H9 (cell line): ENCODE measurements at regions not wholly inside any gene's neighbourhood (a gene's known extent, or its start where the extent isn't known, plus 50 kb on each side); places are given as distances from the start of the nearest gene placed in this dataset.

Experiments used
- DNase-seq: peaks from one replicate; pipeline ENCODE4 v3.0.0-alpha.2; 2017
- H2AFZ ChIP-seq: one replicate; pipeline ENCODE4 v1.6.1; 2013; ENCODE audit warnings: mild to moderate bottlenecking, low read length, control low read depth, moderate library complexity
- H2AK5ac ChIP-seq: 2 replicates; pipeline ENCODE4 v1.6.1; 2013; ENCODE audit warnings: low read length, control low read depth, mixed read lengths; ENCODE audit not compliant: insufficient read length
- H2BK120ac ChIP-seq: one replicate; pipeline ENCODE4 v1.6.1; 2013; ENCODE audit warnings: low read depth, mild to moderate bottlenecking, low read length, control low read depth, inconsistent platforms; ENCODE audit not compliant: poor library complexity, severe bottlenecking
- H2BK12ac ChIP-seq: 2 replicates; pipeline ENCODE4 v1.6.1; 2013; ENCODE audit warnings: low read length, control low read depth, mixed read lengths, low read depth; ENCODE audit not compliant: insufficient read length
- H2BK15ac ChIP-seq: 2 replicates; pipeline ENCODE4 v1.6.1; 2013; ENCODE audit warnings: low read depth, low read length, control low read depth
- H2BK20ac ChIP-seq: one replicate; pipeline ENCODE4 v1.6.1; 2013; ENCODE audit warnings: low read depth, mild to moderate bottlenecking, low read length, control low read depth, inconsistent platforms; ENCODE audit not compliant: poor library complexity, severe bottlenecking
- H2BK5ac ChIP-seq: 2 replicates; pipeline ENCODE4 v1.6.1; 2013; ENCODE audit warnings: low read length, control low read depth, mixed read lengths; ENCODE audit not compliant: insufficient read length
- H3K14ac ChIP-seq: 2 replicates; pipeline ENCODE4 v1.6.1; 2013; ENCODE audit warnings: low read length, control low read depth; ENCODE audit not compliant: insufficient read depth
- H3K18ac ChIP-seq: 2 replicates; pipeline ENCODE4 v1.6.1; 2013; ENCODE audit warnings: low read depth, mild to moderate bottlenecking, mixed read lengths, low read length, control low read depth; ENCODE audit not compliant: insufficient read length
- H3K23ac ChIP-seq: 2 replicates; pipeline ENCODE4 v1.6.1; 2013; ENCODE audit warnings: low read length, control low read depth, mixed read lengths, low read depth; ENCODE audit not compliant: insufficient read length
- H3K23me2 ChIP-seq: 2 replicates; pipeline ENCODE4 v1.6.1; 2013; ENCODE audit warnings: low read depth, mild to moderate bottlenecking, mixed read lengths, low read length, control low read depth; ENCODE audit not compliant: insufficient read length, poor library complexity, severe bottlenecking
- H3K27ac ChIP-seq: 2 replicates; pipeline ENCODE4 v1.5.1; 2013; ENCODE audit warnings: low read length, control low read depth, mixed read lengths, low read depth; ENCODE audit not compliant: insufficient read length
- H3K27me3 ChIP-seq: 2 replicates; pipeline ENCODE4 v1.6.1; 2013; ENCODE audit warnings: low read length, control low read depth, inconsistent platforms; ENCODE audit not compliant: insufficient read depth
- H3K4ac ChIP-seq: 2 replicates; pipeline ENCODE4 v1.6.1; 2013; ENCODE audit warnings: low read depth, mild to moderate bottlenecking, control low read depth, inconsistent platforms, low read length, moderate library complexity
- H3K4me1 ChIP-seq: 2 replicates; pipeline ENCODE4 v1.6.1; 2013; ENCODE audit warnings: low read length, control low read depth, inconsistent platforms; ENCODE audit not compliant: insufficient read depth
- H3K4me2 ChIP-seq: 2 replicates; pipeline ENCODE4 v1.6.1; 2013; ENCODE audit warnings: low read length, control low read depth, mixed read lengths; ENCODE audit not compliant: insufficient read length, insufficient read depth
- H3K56ac ChIP-seq: 2 replicates; pipeline ENCODE4 v1.6.1; 2013; ENCODE audit warnings: low read depth, mild to moderate bottlenecking, mixed read lengths, low read length, control low read depth; ENCODE audit not compliant: insufficient read length
- H3K79me1 ChIP-seq: 2 replicates; pipeline ENCODE4 v1.6.1; 2013; ENCODE audit warnings: low read depth, mild to moderate bottlenecking, moderate library complexity, low read length, control low read depth, inconsistent platforms; ENCODE audit not compliant: insufficient read depth, poor library complexity, severe bottlenecking
- H3K79me2 ChIP-seq: 2 replicates; pipeline ENCODE4 v1.6.1; 2013; ENCODE audit warnings: low read length, control low read depth, inconsistent platforms; ENCODE audit not compliant: insufficient read depth
- H3K9ac ChIP-seq: 2 replicates; pipeline ENCODE4 v1.6.1; 2013; ENCODE audit warnings: low read length, control low read depth, mixed read lengths; ENCODE audit not compliant: insufficient read length; ENCODE audit errors: extremely low read depth
- H3K9me3 ChIP-seq: one replicate; pipeline ENCODE4 v1.6.1; 2013; ENCODE audit warnings: low read depth, low read length, inconsistent platforms; ENCODE audit not compliant: control insufficient read depth
- H3T11ph ChIP-seq: one replicate; pipeline ENCODE4 v1.6.1; 2013; ENCODE audit warnings: mild to moderate bottlenecking, low read length, control low read depth, inconsistent platforms
- H4K20me1 ChIP-seq: one replicate; pipeline ENCODE4 v1.6.1; 2013; ENCODE audit not compliant: control insufficient read depth, insufficient read length, insufficient read depth
- H4K5ac ChIP-seq: 2 replicates; pipeline ENCODE4 v1.6.1; 2013; ENCODE audit warnings: low read depth, mild to moderate bottlenecking, mixed read lengths, low read length, control low read depth; ENCODE audit not compliant: insufficient read length
- H4K8ac ChIP-seq: replicated peaks from 2 replicates; pipeline ENCODE4 v1.6.1; 2013; ENCODE audit warnings: low read length, control low read depth, mixed read lengths, low read depth; ENCODE audit not compliant: insufficient read length
- H4K91ac ChIP-seq: 2 replicates; pipeline ENCODE4 v1.6.1; 2013; ENCODE audit warnings: low read depth, mild to moderate bottlenecking, moderate library complexity, mixed read lengths, low read length, control low read depth; ENCODE audit not compliant: insufficient read length
- H3K27ac Mint-ChIP-seq, 3 experiments: 2 replicates in 2 of 3; 3 replicates in 1 of 3; pipeline ENCODE4 v1.8.0; 2020 to 2021; ENCODE audit warnings: mixed read lengths in 3 of 3, mild to moderate bottlenecking in 1 of 3, moderate library complexity in 1 of 3
- H3K27me3 Mint-ChIP-seq: 2 replicates; pipeline ENCODE4 v1.8.0; 2021; ENCODE audit warnings: low read depth, mild to moderate bottlenecking, moderate library complexity, mixed read lengths
- H3K36me3 Mint-ChIP-seq, 3 experiments: 2 replicates in 2 of 3; 3 replicates in 1 of 3; pipeline ENCODE4 v1.8.0; 2020 to 2021; ENCODE audit warnings: low read depth in 3 of 3, mixed read lengths in 3 of 3; ENCODE audit not compliant: insufficient read depth in 1 of 3
- H3K4me1 Mint-ChIP-seq, 2 experiments: 2 replicates each; pipeline ENCODE4 v1.8.0; 2020; ENCODE audit warnings: mixed read lengths in 2 of 2
- H3K4me3 Mint-ChIP-seq, 2 experiments: 2 replicates in 1 of 2; 3 replicates in 1 of 2; pipeline ENCODE4 v1.8.0; 2020 to 2021; ENCODE audit warnings: mild to moderate bottlenecking in 2 of 2, mixed read lengths in 2 of 2, moderate library complexity in 1 of 2
- H3K9me3 Mint-ChIP-seq, 2 experiments: 2 replicates in 1 of 2; 3 replicates in 1 of 2; pipeline ENCODE4 v1.8.0; 2020; ENCODE audit warnings: mild to moderate bottlenecking in 2 of 2, mixed read lengths in 2 of 2, moderate library complexity in 1 of 2
- CTCF ChIP-seq: fragments of 200-600 bp; sonication (generic); conservative IDR thresholded peaks from 3 replicates; pipeline ENCODE4 v1.8.0; 2021; ENCODE audit warnings: antibody characterized with exemption, mild to moderate bottlenecking
- WGBS: extraction: QIAGEN DNeasy Blood & Tissue Kit; methylation state at CpG from one replicate; pipeline ENCODE4 v1.1.7; 2013; ENCODE audit warnings: missing lambda C conversion rate, low lambda C conversion rate, mixed read lengths; ENCODE audit not compliant: insufficient read length; ENCODE audit errors: extremely low coverage; 5-methylcytosine and 5-hydroxymethylcytosine counted together

- peak; percentile 69 for DNase-seq
Observed at GRCh38 chr6:4470698-4471210, 305.4 kb upstream of the CDYL start.

More at GRCh38 chr6:4470698-4471210, 305.4 kb upstream of the CDYL start:
- Histone ChIP-seq H3K56ac (no peak overlapping the region), H4K8ac (no peak overlapping the region), H2BK20ac (no peak overlapping the region), H2AK5ac (no peak overlapping the region), H3K9ac (no peak overlapping the region), H2BK12ac (no peak overlapping the region), H3K79me2 (no peaks in the 10 kb centered on the region), H3K27ac (no peak overlapping the region), H3K4me2 (no peak overlapping the region), H3K4me1 (peaks cover 2% of the 10 kb centered on the region; the same call in 1 of the 2 replicates), H3K27me3 (no peaks in the 10 kb centered on the region), H3K79me1 (no peaks in the 10 kb centered on the region), H2AFZ (no peak overlapping the region), H4K91ac (no peak overlapping the region), H4K5ac (no peak overlapping the region), H3K9me3 (no peaks in the 10 kb centered on the region), H3K23me2 (no peaks in the 10 kb centered on the region), H3K23ac (no peak overlapping the region), H3T11ph (no peak overlapping the region), H4K20me1 (no peaks in the 10 kb centered on the region), H2BK120ac (no peak overlapping the region), H3K14ac (no peak overlapping the region), H2BK5ac (no peak overlapping the region), H3K4ac (no peak overlapping the region), H3K18ac (no peak overlapping the region), H2BK15ac (no peak overlapping the region)
- Mint-ChIP-seq H3K4me3 (no peak overlapping the region), H3K27me3 (peaks cover 3% of the 10 kb centered on the region), H3K27ac (no peak overlapping the region), H3K36me3 (peaks cover 19 to 34% (median 19%) of the 10 kb centered on the region in 3 experiments), H3K4me1 (peaks cover 13 to 24% of the 10 kb centered on the region in 2 experiments), H3K9me3 (peaks cover 22 to 30% of the 10 kb centered on the region in 2 experiments)
- no peak for TF ChIP-seq CTCF
- WGBS, result no CpG with 5 or more reads among the region's 7 CpGs
